Keratinocyte (primary cell): ENCODE measurements at regions not wholly inside any gene's neighbourhood (a gene's known extent, or its start where the extent isn't known, plus 50 kb on each side); places are given as distances from the start of the nearest gene placed in this dataset.
A peak's percentile ranks its signal among the peaks of the same experiment; 100 is the strongest.

Experiments used
- DNase-seq: peaks from one replicate; pipeline ENCODE4 v3.0.0-alpha.2; 2011; ENCODE audit warnings: low read depth, missing footprints, low spot score
- FAIRE-seq: peaks from 2 replicates; lab custom pipeline; 2011; peaks lifted over from hg19 to GRCh38; lab: Jason Lieb, UNC
- H2AFZ ChIP-seq: 2 replicates; pipeline ENCODE4 v1.6.0; 2012; ENCODE audit warnings: low read length, control low read depth, inconsistent platforms; ENCODE audit not compliant: control insufficient read depth
- H3K27ac ChIP-seq: 2 replicates; pipeline ENCODE4 v1.5.1; 2011; ENCODE audit warnings: low read length; ENCODE audit not compliant: control insufficient read depth, insufficient read depth
- H3K27me3 ChIP-seq: 3 replicates; pipeline ENCODE4 v1.6.0; 2011; ENCODE audit warnings: low read length; ENCODE audit not compliant: control insufficient read depth, insufficient read depth; ENCODE audit errors: extremely low read depth
- H3K36me3 ChIP-seq, 2 experiments: 2 replicates in 1 of 2; 3 replicates in 1 of 2; pipeline ENCODE4 v1.5.1; 2011; ENCODE audit warnings: low read length in 2 of 2, mild to moderate bottlenecking in 1 of 2; ENCODE audit not compliant: control insufficient read depth in 2 of 2, insufficient read depth in 2 of 2; ENCODE audit errors: extremely low read depth in 1 of 2
- H3K4me1 ChIP-seq: 3 replicates; pipeline ENCODE4 v1.5.1; 2011; ENCODE audit warnings: low read length; ENCODE audit not compliant: control insufficient read depth, insufficient read depth; ENCODE audit errors: extremely low read depth
- H3K4me2 ChIP-seq: 3 replicates; pipeline ENCODE4 v1.6.0; 2011; ENCODE audit warnings: low read depth, low read length; ENCODE audit not compliant: control insufficient read depth, insufficient read depth; ENCODE audit errors: extremely low read depth
- H3K4me3 ChIP-seq, 3 experiments: fragments of 200-600 bp in 1 of 3; sonication (generic) in 1 of 3; 2 replicates in 2 of 3; 3 replicates in 1 of 3; pipeline ENCODE4 v1.5.1; 2011 to 2016; ENCODE audit warnings: low read length in 3 of 3, mild to moderate bottlenecking in 3 of 3, control low read depth in 2 of 3, inconsistent platforms in 1 of 3, low read depth in 1 of 3, mixed read lengths in 1 of 3, mixed run types in 1 of 3, moderate library complexity in 1 of 3; ENCODE audit not compliant: control insufficient read depth in 2 of 3, insufficient read depth in 2 of 3; ENCODE audit errors: extremely low read depth in 1 of 3
- H3K79me2 ChIP-seq: 2 replicates; pipeline ENCODE4 v1.6.0; 2012; ENCODE audit warnings: low read length; ENCODE audit not compliant: control insufficient read depth, insufficient read depth
- H3K9ac ChIP-seq: 3 replicates; pipeline ENCODE4 v1.6.0; 2011; ENCODE audit warnings: low read length; ENCODE audit not compliant: control insufficient read depth, insufficient read depth; ENCODE audit errors: extremely low read depth
- H3K9me1 ChIP-seq: 3 replicates; pipeline ENCODE4 v1.6.0; 2011; ENCODE audit warnings: low read length; ENCODE audit not compliant: control insufficient read depth, insufficient read depth; ENCODE audit errors: extremely low read depth
- H3K9me3 ChIP-seq: 2 replicates; pipeline ENCODE4 v1.5.1; 2012; ENCODE audit warnings: low read depth, low read length; ENCODE audit not compliant: control insufficient read depth
- H4K20me1 ChIP-seq: 3 replicates; pipeline ENCODE4 v1.6.0; 2011; ENCODE audit warnings: low read length; ENCODE audit not compliant: control insufficient read depth, insufficient read depth; ENCODE audit errors: extremely low read depth
- CTCF ChIP-seq, 3 experiments: IDR thresholded peaks in 1 of 3; conservative IDR thresholded peaks in 1 of 3; optimal IDR thresholded peaks in 1 of 3; 2 replicates in 2 of 3; 3 replicates in 1 of 3; pipeline versions ENCODE3 to v1.5.1; 2011; ENCODE audit warnings: low read length in 3 of 3, mild to moderate bottlenecking in 3 of 3, moderate library complexity in 2 of 3, control low read depth in 1 of 3, inconsistent platforms in 1 of 3; ENCODE audit not compliant: insufficient read depth in 2 of 3; ENCODE audit errors: extremely low read depth in 1 of 3
- EZH2 ChIP-seq: IDR thresholded peaks from one replicate; pipeline ENCODE4 v1.6.1; 2012; ENCODE audit warnings: inconsistent platforms, mild to moderate bottlenecking, low read length, moderate library complexity
- dilution Hi-C: fragments of 300-500 bp; cut with MboI; formaldehyde crosslinking; loops from one replicate; pipeline ENCODE4 v1.7.0; 2020; ENCODE audit warnings: low sequenced_read_pairs; ENCODE audit not compliant: extremely low pct_ligation_motif_present

- no peaks in the 10 kb centered on the region for H3K36me3 ChIP-seq
- TF ChIP-seq EZH2 (no peak), CTCF (optimal IDR thresholded peaks at IDR 0.05 in 1 of 3, IDR thresholded peaks at IDR 0.05 in 1 of 3, conservative IDR thresholded peaks at IDR 0.05 in 1 of 3; ENCODE audit: extremely low read depth in 1 of 3, insufficient read depth in 2 of 3, low read length in 3 of 3) (peak in 1 of 3 experiments; percentile 13)
- dilution Hi-C loops = no loop called here
- H3K4me1 ChIP-seq = no peaks in the 10 kb centered on the region
- no peak overlapping the region for H3K9ac ChIP-seq
- H4K20me1 ChIP-seq = no peaks in the 10 kb centered on the region
- no peak overlapping the region for H3K4me2 ChIP-seq
- DNase-seq (no peak), FAIRE-seq (no peak)
- H3K27me3 ChIP-seq = no peaks in the 10 kb centered on the region
- H3K79me2 ChIP-seq = no peaks in the 10 kb centered on the region
- H3K9me1 ChIP-seq = no peaks in the 10 kb centered on the region
- no peak overlapping the region for H3K4me3 ChIP-seq
- no peak overlapping the region for H2AFZ ChIP-seq
- H3K9me3 ChIP-seq = no peaks in the 10 kb centered on the region
- H3K27ac ChIP-seq = no peak overlapping the region
Measured at GRCh38 chr11:34790620-34791019, 125.6 kb downstream of the APIP start.

- no peaks in the 10 kb centered on the region for H3K4me1 ChIP-seq
- DNase-seq (no peak), FAIRE-seq (no peak)
- no peaks in the 10 kb centered on the region for H3K27me3 ChIP-seq
- H4K20me1 ChIP-seq = no peaks in the 10 kb centered on the region
- H3K27ac ChIP-seq = no peak overlapping the region
- H3K79me2 ChIP-seq = no peaks in the 10 kb centered on the region
- no peaks in the 10 kb centered on the region for H3K36me3 ChIP-seq
- dilution Hi-C loops = no loop called here
- no peak overlapping the region for H3K4me2 ChIP-seq
- no peak overlapping the region for H2AFZ ChIP-seq
- no peak for TF ChIP-seq EZH2
- no peak for TF ChIP-seq CTCF (optimal IDR thresholded peaks at IDR 0.05 in 1 of 3, IDR thresholded peaks at IDR 0.05 in 1 of 3, conservative IDR thresholded peaks at IDR 0.05 in 1 of 3; ENCODE audit: extremely low read depth in 1 of 3, insufficient read depth in 2 of 3, low read length in 3 of 3)
- H3K9me1 ChIP-seq = no peaks in the 10 kb centered on the region
- H3K9me3 ChIP-seq = no peaks in the 10 kb centered on the region
- no peak overlapping the region for H3K4me3 ChIP-seq
- H3K9ac ChIP-seq = no peak overlapping the region
Measured at GRCh38 chr11:34789196-34789834, 126.9 kb downstream of the APIP start.
